ENCODE measurements at regions not wholly inside any gene's neighbourhood (a gene's known extent, or its start where the extent isn't known, plus 50 kb on each side); places are given as distances from the start of the nearest gene placed in this dataset.

DNA sequence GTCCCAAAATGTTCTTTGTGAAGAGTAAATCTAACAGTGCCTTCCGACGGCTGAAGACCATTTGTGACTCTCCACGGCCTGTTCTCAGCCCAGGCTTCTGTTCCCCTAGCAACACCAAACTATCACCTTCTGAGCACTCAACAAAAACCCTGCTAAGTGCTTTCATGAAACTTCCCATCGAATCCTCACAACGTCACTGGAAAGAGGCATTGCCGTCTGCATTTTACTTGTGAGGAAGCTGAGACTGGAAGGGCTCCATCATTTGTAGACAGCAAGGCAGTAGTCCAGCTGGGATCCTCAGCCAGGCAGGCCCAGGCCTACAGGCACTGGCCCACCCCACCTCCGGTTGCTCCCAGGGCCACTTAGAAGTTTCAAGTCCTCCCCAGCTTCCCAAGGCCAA lies 97.8 kb upstream of the POU3F3 start (continued):
- TF ChIP-seq, protein P1, sequence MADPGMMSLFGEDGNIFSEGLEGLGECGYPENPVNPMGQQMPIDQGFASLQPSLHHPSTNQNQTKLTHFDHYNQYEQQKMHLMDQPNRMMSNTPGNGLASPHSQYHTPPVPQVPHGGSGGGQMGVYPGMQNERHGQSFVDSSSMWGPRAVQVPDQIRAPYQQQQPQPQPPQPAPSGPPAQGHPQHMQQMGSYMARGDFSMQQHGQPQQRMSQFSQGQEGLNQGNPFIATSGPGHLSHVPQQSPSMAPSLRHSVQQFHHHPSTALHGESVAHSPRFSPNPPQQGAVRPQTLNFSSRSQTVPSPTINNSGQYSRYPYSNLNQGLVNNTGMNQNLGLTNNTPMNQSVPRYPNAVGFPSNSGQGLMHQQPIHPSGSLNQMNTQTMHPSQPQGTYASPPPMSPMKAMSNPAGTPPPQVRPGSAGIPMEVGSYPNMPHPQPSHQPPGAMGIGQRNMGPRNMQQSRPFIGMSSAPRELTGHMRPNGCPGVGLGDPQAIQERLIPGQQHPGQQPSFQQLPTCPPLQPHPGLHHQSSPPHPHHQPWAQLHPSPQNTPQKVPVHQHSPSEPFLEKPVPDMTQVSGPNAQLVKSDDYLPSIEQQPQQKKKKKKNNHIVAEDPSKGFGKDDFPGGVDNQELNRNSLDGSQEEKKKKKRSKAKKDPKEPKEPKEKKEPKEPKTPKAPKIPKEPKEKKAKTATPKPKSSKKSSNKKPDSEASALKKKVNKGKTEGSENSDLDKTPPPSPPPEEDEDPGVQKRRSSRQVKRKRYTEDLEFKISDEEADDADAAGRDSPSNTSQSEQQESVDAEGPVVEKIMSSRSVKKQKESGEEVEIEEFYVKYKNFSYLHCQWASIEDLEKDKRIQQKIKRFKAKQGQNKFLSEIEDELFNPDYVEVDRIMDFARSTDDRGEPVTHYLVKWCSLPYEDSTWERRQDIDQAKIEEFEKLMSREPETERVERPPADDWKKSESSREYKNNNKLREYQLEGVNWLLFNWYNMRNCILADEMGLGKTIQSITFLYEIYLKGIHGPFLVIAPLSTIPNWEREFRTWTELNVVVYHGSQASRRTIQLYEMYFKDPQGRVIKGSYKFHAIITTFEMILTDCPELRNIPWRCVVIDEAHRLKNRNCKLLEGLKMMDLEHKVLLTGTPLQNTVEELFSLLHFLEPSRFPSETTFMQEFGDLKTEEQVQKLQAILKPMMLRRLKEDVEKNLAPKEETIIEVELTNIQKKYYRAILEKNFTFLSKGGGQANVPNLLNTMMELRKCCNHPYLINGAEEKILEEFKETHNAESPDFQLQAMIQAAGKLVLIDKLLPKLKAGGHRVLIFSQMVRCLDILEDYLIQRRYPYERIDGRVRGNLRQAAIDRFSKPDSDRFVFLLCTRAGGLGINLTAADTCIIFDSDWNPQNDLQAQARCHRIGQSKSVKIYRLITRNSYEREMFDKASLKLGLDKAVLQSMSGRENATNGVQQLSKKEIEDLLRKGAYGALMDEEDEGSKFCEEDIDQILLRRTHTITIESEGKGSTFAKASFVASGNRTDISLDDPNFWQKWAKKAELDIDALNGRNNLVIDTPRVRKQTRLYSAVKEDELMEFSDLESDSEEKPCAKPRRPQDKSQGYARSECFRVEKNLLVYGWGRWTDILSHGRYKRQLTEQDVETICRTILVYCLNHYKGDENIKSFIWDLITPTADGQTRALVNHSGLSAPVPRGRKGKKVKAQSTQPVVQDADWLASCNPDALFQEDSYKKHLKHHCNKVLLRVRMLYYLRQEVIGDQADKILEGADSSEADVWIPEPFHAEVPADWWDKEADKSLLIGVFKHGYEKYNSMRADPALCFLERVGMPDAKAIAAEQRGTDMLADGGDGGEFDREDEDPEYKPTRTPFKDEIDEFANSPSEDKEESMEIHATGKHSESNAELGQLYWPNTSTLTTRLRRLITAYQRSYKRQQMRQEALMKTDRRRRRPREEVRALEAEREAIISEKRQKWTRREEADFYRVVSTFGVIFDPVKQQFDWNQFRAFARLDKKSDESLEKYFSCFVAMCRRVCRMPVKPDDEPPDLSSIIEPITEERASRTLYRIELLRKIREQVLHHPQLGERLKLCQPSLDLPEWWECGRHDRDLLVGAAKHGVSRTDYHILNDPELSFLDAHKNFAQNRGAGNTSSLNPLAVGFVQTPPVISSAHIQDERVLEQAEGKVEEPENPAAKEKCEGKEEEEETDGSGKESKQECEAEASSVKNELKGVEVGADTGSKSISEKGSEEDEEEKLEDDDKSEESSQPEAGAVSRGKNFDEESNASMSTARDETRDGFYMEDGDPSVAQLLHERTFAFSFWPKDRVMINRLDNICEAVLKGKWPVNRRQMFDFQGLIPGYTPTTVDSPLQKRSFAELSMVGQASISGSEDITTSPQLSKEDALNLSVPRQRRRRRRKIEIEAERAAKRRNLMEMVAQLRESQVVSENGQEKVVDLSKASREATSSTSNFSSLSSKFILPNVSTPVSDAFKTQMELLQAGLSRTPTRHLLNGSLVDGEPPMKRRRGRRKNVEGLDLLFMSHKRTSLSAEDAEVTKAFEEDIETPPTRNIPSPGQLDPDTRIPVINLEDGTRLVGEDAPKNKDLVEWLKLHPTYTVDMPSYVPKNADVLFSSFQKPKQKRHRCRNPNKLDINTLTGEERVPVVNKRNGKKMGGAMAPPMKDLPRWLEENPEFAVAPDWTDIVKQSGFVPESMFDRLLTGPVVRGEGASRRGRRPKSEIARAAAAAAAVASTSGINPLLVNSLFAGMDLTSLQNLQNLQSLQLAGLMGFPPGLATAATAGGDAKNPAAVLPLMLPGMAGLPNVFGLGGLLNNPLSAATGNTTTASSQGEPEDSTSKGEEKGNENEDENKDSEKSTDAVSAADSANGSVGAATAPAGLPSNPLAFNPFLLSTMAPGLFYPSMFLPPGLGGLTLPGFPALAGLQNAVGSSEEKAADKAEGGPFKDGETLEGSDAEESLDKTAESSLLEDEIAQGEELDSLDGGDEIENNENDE (IDR thresholded peaks at IDR 0.05; ENCODE audit: insufficient replicate concordance, low read length) = no peak

Data from H1 (cell line).